Esophagus squamous epithelium (tissue), 5 donors: ENCODE measurements at regions not wholly inside any gene's neighbourhood (a gene's known extent, or its start where the extent isn't known, plus 50 kb on each side); places are given as distances from the start of the nearest gene placed in this dataset.

Experiments
- DNase-seq: peaks from one replicate; lab custom pipeline; 2025; lab: John Stamatoyannopoulos, UW
- H3K27ac ChIP-seq, 4 donors: fragments of 200-600 bp; sonication (generic); one replicate each; pipeline ENCODE4 v1.5.1; 2016 to 2019; ENCODE audit warnings: mild to moderate bottlenecking in 1 of 4
- H3K27me3 ChIP-seq, 4 donors: fragments of 200-600 bp; sonication (generic); 1 replicate in 3 of 4; 2 replicates in 1 of 4; pipeline versions ENCODE4 v1.5.1 to v1.6.0; 2017 to 2021; ENCODE audit warnings: antibody characterized with exemption in 1 of 4
- H3K36me3 ChIP-seq, 3 donors: fragments of 200-600 bp; sonication (generic); one replicate each; pipeline ENCODE4 v1.5.1; 2016 to 2019
- H3K4me1 ChIP-seq, 3 donors: fragments of 200-600 bp; sonication (generic); one replicate each; pipeline ENCODE4 v1.5.1; 2017 to 2019
- H3K4me3 ChIP-seq, 4 donors: fragments of 200-600 bp; sonication (generic); 1 replicate in 3 of 4; 2 replicates in 1 of 4; pipeline ENCODE4 v1.5.1; 2016 to 2019; ENCODE audit warnings: mild to moderate bottlenecking in 2 of 4, moderate library complexity in 1 of 4
- H3K9me3 ChIP-seq, 3 donors: fragments of 200-600 bp; sonication (generic); one replicate each; pipeline ENCODE4 v1.5.1; 2016 to 2019
- CTCF ChIP-seq, 6 experiments: fragments of 450-650 bp in 4 of 6; fragments of 200-600 bp in 2 of 6; sonication (generic) in 2 of 6; IDR thresholded peaks; one replicate each; pipeline ENCODE4 v1.5.1; 2016 to 2019; ENCODE audit warnings: antibody characterized with exemption in 6 of 6, mild to moderate bottlenecking in 4 of 6, moderate library complexity in 4 of 6
- POLR2A ChIP-seq, 4 donors: fragments of 450-650 bp; IDR thresholded peaks; one replicate each; pipeline ENCODE4 v1.6.1; 2017; ENCODE audit warnings: antibody characterized with exemption in 4 of 4, mild to moderate bottlenecking in 4 of 4, moderate library complexity in 3 of 4
- WGBS, 2 donors: methylation state at CpG; one replicate each; pipeline ENCODE4 v1.1.5; 2018; 5-methylcytosine and 5-hydroxymethylcytosine counted together
- intact Hi-C: fragments of 100-400 bp; cut with DNase I; formaldehyde crosslinking; loops from one replicate; pipeline ENCODE4 v1.15.0; 2022
- donor health status: DM: yes; HTN: yes; CAD: no.

GRCh38 chr16:79931721-79932120 lies 331.2 kb upstream of the MAF start:
- Histone ChIP-seq H3K27ac (no peak overlapping the region), H3K27me3 (no peaks in the 10 kb centered on the region), H3K9me3 (no peaks in the 10 kb centered on the region), H3K4me1 (peaks cover 0 to 15% (median 0%) of the 10 kb centered on the region in 3 donors), H3K4me3 (no peak overlapping the region), H3K36me3 (no peaks in the 10 kb centered on the region)
- WGBS, 2 donors: 87 to 94% methylated on average over 1 of the region's 1 CpG
- TF ChIP-seq POLR2A (IDR thresholded peaks at IDR 0.05) (no peak), CTCF (IDR thresholded peaks at IDR 0.05) (no peak)
- DNase-seq: no peak
- intact Hi-C loops: no loop called here

- no peak overlapping the region for H3K4me3 ChIP-seq
- no peaks in the 10 kb centered on the region for H3K36me3 ChIP-seq
- 7 to 9% methylated on average over 2 of the region's 2 CpGs for WGBS, 2 donors
- no peak for TF ChIP-seq POLR2A (IDR thresholded peaks at IDR 0.05)
- no peak for TF ChIP-seq CTCF (IDR thresholded peaks at IDR 0.05)
- DNase-seq: no peak
- no peaks in the 10 kb centered on the region for H3K9me3 ChIP-seq
- peaks cover 0 to 15% (median 0%) of the 10 kb centered on the region in 3 donors for H3K4me1 ChIP-seq
- no peaks in the 10 kb centered on the region for H3K27me3 ChIP-seq
- H3K27ac ChIP-seq: peak overlapping the region in 3 of 4 donors; percentile 16 to 48 (median 31)
- intact Hi-C loops: no loop called here
Observed at GRCh38 chr16:79929260-79929965, 328.9 kb upstream of the MAF start.

GRCh38 chr16:79928142-79928873 lies 327.8 kb upstream of the MAF start:
- 64 to 65% methylated on average over 9 of the region's 9 CpGs for WGBS, 2 donors
- intact Hi-C loops: no loop called here
- Histone ChIP-seq H3K27ac (peak overlapping the region in 2 of 4 donors; percentile 4 to 48), H3K36me3 (no peaks in the 10 kb centered on the region), H3K9me3 (no peaks in the 10 kb centered on the region), H3K27me3 (no peaks in the 10 kb centered on the region), H3K4me1 (peaks cover 0 to 15% (median 0%) of the 10 kb centered on the region in 3 donors), H3K4me3 (no peak overlapping the region)
- no peak for TF ChIP-seq CTCF (IDR thresholded peaks at IDR 0.05)
- no peak for TF ChIP-seq POLR2A (IDR thresholded peaks at IDR 0.05)
- no peak for DNase-seq

- TF ChIP-seq POLR2A (IDR thresholded peaks at IDR 0.05) (no peak), CTCF (IDR thresholded peaks at IDR 0.05) (no peak)
- 81 to 82% methylated on average over 11 of the region's 11 CpGs for WGBS, 2 donors
- Histone ChIP-seq H3K4me1 (peaks cover 0 to 15% (median 0%) of the 10 kb centered on the region in 3 donors), H3K27ac (no peak overlapping the region), H3K4me3 (no peak overlapping the region), H3K36me3 (no peaks in the 10 kb centered on the region), H3K9me3 (no peaks in the 10 kb centered on the region), H3K27me3 (no peaks in the 10 kb centered on the region)
- no peak for DNase-seq
- intact Hi-C loops: no loop called here
Observed at GRCh38 chr16:79926451-79927205, 326.1 kb upstream of the MAF start.
